ENCODE measurements at regions not wholly inside any gene's neighbourhood (a gene's known extent, or its start where the extent isn't known, plus 50 kb on each side); places are given as distances from the start of the nearest gene placed in this dataset.

DNA sequence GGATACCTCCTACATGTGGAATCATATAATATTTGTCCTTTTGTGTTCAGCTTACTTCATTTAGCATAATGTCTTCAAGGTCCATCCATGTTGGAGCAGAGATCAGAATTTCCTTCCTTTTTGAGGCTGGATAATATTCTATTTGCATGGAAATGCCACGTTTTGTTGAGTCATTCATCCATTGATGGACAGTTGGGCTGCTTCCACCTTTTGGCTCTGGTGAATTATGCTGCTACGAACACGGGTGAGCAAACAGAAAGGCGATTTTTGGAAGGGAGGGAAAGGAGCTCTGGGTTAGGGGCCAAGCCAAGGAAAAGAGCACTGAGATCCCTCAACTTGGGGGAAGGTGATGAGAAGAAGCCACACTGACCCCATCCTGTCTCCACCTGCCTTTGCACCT is 260.5 kb downstream of the TNS1 start:
- TF ChIP-seq POLR2A (IDR thresholded peaks at IDR 0.05; ENCODE audit: insufficient read depth in 1 of 2, low read depth in 2 of 2, low read length in 2 of 2) (no peak), GATAD2A (CRISPR knock-in tag; IDR thresholded peaks at IDR 0.05) (no peak)
- TF ChIP-seq, protein P1, sequence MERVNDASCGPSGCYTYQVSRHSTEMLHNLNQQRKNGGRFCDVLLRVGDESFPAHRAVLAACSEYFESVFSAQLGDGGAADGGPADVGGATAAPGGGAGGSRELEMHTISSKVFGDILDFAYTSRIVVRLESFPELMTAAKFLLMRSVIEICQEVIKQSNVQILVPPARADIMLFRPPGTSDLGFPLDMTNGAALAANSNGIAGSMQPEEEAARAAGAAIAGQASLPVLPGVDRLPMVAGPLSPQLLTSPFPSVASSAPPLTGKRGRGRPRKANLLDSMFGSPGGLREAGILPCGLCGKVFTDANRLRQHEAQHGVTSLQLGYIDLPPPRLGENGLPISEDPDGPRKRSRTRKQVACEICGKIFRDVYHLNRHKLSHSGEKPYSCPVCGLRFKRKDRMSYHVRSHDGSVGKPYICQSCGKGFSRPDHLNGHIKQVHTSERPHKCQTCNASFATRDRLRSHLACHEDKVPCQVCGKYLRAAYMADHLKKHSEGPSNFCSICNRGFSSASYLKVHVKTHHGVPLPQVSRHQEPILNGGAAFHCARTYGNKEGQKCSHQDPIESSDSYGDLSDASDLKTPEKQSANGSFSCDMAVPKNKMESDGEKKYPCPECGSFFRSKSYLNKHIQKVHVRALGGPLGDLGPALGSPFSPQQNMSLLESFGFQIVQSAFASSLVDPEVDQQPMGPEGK (CRISPR knock-in tag; IDR thresholded peaks at IDR 0.05) = no peak
